Spleen (tissue), 7 donors: ENCODE measurements at regions not wholly inside any gene's neighbourhood (a gene's known extent, or its start where the extent isn't known, plus 50 kb on each side); places are given as distances from the start of the nearest gene placed in this dataset.

ENCODE experiments used
- CTCF ChIP-seq, 11 experiments: fragments of 200-600 bp in 7 of 11; fragments of 450-650 bp in 4 of 11; sonication (generic) in 4 of 11; IDR thresholded peaks in 8 of 11; conservative IDR thresholded peaks in 3 of 11; 1 replicate in 7 of 11; 2 replicates in 4 of 11; pipeline versions ENCODE4 v1.4.0 to v1.8.0; 2016 to 2021; ENCODE audit warnings: antibody characterized with exemption in 11 of 11, inconsistent platforms in 4 of 11, mild to moderate bottlenecking in 1 of 11
- POLR2A ChIP-seq, 3 donors: fragments of 450-650 bp; IDR thresholded peaks; one replicate each; pipeline ENCODE4 v1.5.1; 2017; ENCODE audit warnings: antibody characterized with exemption in 3 of 3, mild to moderate bottlenecking in 1 of 3
- donor health status: DM: no; HTN: no; CAD: no; lungs with moderate emphysema.
- donor health status: DM: no; HTN: no; CAD: no.
- donor health status: DM: no; HTN: no; CAD: no.

- TF ChIP-seq CTCF (IDR thresholded peaks at IDR 0.05 in 8 of 11, conservative IDR thresholded peaks at IDR 0.05 in 3 of 11) (no peak), POLR2A (IDR thresholded peaks at IDR 0.05) (no peak)
These were observed 338.9 kb upstream of the SETBP1 start for GRCh38 chr18:44341759-44342158.
